Pancreas (tissue), 10 donors: ENCODE measurements at regions not wholly inside any gene's neighbourhood (a gene's known extent, or its start where the extent isn't known, plus 50 kb on each side); places are given as distances from the start of the nearest gene placed in this dataset.

ENCODE experiments used
- ATAC-seq, 4 donors: fragments of 200-7000 bp; cut with Tn5 transposase; one replicate each; pipeline versions ENCODE4 v1.8.0 to v1.9.1; 2020; ENCODE audit warnings: mild to moderate bottlenecking in 4 of 4, moderate library complexity in 4 of 4
- DNase-seq, 6 donors: peaks; one replicate each; pipeline ENCODE4 v3.0.0-alpha.2; 2020
- FAIRE-seq: peaks from 2 replicates; lab custom pipeline; 2012; peaks lifted over from hg19 to GRCh38; lab: Jason Lieb, UNC
- H3K27ac ChIP-seq, 4 donors: fragments of 200-600 bp; sonication (generic); 1 replicate in 3 of 4; 2 replicates in 1 of 4; pipeline versions ENCODE4 v1.5.0 to v1.8.0; 2020
- H3K27me3 ChIP-seq, 4 donors: fragments of 200-600 bp; one replicate each; pipeline ENCODE4 v1.8.0; 2021
- H3K36me3 ChIP-seq, 3 donors: fragments of 200-600 bp; sonication (generic) in 1 of 3; one replicate each; pipeline versions ENCODE4 v1.5.0 to v1.8.0; 2020 to 2021
- H3K4me1 ChIP-seq, 3 donors: fragments of 200-600 bp; one replicate each; pipeline ENCODE4 v1.8.0; 2021
- H3K4me3 ChIP-seq, 4 donors: fragments of 200-600 bp; sonication (generic) in 2 of 4; one replicate each; pipeline versions ENCODE4 v1.5.0 to v1.8.0; 2020 to 2021
- H3K9me3 ChIP-seq, 4 donors: fragments of 200-600 bp; one replicate each; pipeline ENCODE4 v1.8.0; 2021
- WGBS, 2 donors: extraction: QIAGEN DNeasy Blood & Tissue Kit; methylation state at CpG; one replicate each; pipeline ENCODE4 v1.1.7; 2013; 5-methylcytosine and 5-hydroxymethylcytosine counted together
- intact Hi-C, 3 donors: fragments of 100-400 bp; cut with DNase I; formaldehyde crosslinking; loops; one replicate each; pipeline versions ENCODE4 v1.11.1 to v1.14.2; 2022
- TF ChIP-seq, protein P1 (sequence below), 4 donors: fragments of 200-600 bp; sonication (generic) in 3 of 4; IDR thresholded peaks; one replicate each; pipeline versions ENCODE4 v1.5.0 to v1.8.0; 2021; ENCODE audit warnings: antibody characterized with exemption in 4 of 4
- donor health status: healthy with polysubstance abuse.
- donor health status: DM: no; HTN: no; CAD: no; lungs with moderate emphysema.
- donor health status: DM: no; HTN: no; CAD: no.
- donor health status: control.
- donor health status: control.
- donor health status: Bipolar disorder and iron deficiency.
- donor health status: DM: yes; HTN: yes; CAD: no.
- donor health status: DM: no; HTN: no; CAD: no.
- donor health status: DM: no; HTN: no; CAD: no.
- donor health status: DM: yes; HTN: yes; CAD: no.

DNA sequence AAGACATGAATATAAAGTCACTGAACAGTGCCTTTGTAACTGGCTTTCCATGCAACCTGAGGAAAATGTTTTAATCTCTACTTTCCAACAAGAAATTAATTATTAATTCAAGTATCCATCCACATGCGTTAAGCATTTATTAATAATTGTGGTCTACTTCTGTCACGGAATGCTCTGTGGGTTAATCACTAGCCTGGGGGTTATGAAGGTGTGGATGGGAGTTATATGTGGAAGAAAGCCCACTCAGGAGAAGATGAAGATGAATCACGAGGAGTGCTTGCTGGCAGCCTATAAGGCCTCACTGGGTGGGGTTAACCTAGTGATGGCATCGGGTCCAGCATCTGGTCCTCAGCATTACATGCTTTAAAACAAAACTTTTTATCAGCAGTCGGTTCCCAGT is 99.5 kb upstream of the AVPR1A start:
- H3K9me3 ChIP-seq, result no peaks in the 10 kb centered on the region
- H3K27me3 ChIP-seq, result no peaks in the 10 kb centered on the region
- intact Hi-C loops, result no loop called here
- no peak overlapping the region for H3K27ac ChIP-seq
- DNase-seq, result no peak
- no peak for FAIRE-seq
- ATAC-seq, result no peak
- no peaks in the 10 kb centered on the region for H3K4me1 ChIP-seq
- WGBS, 2 donors, result 22 to 24% methylated on average over 5 of the region's 5 CpGs
- no peak overlapping the region for H3K4me3 ChIP-seq
- H3K36me3 ChIP-seq, result no peaks in the 10 kb centered on the region
- TF ChIP-seq, protein P1, sequence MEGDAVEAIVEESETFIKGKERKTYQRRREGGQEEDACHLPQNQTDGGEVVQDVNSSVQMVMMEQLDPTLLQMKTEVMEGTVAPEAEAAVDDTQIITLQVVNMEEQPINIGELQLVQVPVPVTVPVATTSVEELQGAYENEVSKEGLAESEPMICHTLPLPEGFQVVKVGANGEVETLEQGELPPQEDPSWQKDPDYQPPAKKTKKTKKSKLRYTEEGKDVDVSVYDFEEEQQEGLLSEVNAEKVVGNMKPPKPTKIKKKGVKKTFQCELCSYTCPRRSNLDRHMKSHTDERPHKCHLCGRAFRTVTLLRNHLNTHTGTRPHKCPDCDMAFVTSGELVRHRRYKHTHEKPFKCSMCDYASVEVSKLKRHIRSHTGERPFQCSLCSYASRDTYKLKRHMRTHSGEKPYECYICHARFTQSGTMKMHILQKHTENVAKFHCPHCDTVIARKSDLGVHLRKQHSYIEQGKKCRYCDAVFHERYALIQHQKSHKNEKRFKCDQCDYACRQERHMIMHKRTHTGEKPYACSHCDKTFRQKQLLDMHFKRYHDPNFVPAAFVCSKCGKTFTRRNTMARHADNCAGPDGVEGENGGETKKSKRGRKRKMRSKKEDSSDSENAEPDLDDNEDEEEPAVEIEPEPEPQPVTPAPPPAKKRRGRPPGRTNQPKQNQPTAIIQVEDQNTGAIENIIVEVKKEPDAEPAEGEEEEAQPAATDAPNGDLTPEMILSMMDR (IDR thresholded peaks at IDR 0.05), result no peak

DNA sequence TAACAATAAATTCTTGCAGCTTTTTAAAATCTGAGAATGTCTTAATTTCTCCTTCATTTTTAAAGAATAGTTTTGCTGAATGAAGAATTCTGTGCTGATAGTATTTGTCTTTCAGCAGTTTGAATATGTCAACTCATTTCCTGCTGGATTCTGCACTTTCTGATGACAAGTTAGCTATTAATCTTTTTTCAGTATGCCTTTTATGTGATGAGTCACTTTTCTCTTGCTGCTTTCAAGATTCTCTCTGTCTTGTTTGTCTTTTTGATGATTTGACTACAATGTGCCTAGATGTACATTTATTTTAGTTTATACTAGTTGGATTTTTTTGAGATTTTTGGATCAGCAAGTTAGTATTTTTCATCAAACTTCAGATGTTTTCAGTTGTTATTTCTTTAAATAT is 87.9 kb upstream of the AVPR1A start:
- no peaks in the 10 kb centered on the region for H3K4me1 ChIP-seq
- FAIRE-seq, result no peak
- intact Hi-C loops, result no loop called here
- DNase-seq, result no peak
- no peak overlapping the region for H3K4me3 ChIP-seq
- TF ChIP-seq, protein P1 (IDR thresholded peaks at IDR 0.05), result no peak
- H3K36me3 ChIP-seq, result no peaks in the 10 kb centered on the region
- no peak for ATAC-seq
- no peak overlapping the region for H3K27ac ChIP-seq
- H3K9me3 ChIP-seq, result no peaks in the 10 kb centered on the region
- H3K27me3 ChIP-seq, result no peaks in the 10 kb centered on the region

- ATAC-seq (no peak), FAIRE-seq (no peak), DNase-seq (no peak)
- intact Hi-C loops, result no loop called here
- TF ChIP-seq, protein P1 (IDR thresholded peaks at IDR 0.05), result no peak
- Histone ChIP-seq H3K36me3 (no peaks in the 10 kb centered on the region), H3K4me3 (no peak overlapping the region), H3K4me1 (no peaks in the 10 kb centered on the region), H3K27ac (no peak overlapping the region), H3K9me3 (no peaks in the 10 kb centered on the region), H3K27me3 (no peaks in the 10 kb centered on the region)
- WGBS, 2 donors, result 56 to 57% methylated on average over 3 of the region's 3 CpGs
Observed at GRCh38 chr12:63232896-63233295, 81.9 kb upstream of the AVPR1A start.

GRCh38 chr12:63228853-63229252 is 77.9 kb upstream of the AVPR1A start:
- DNase-seq (no peak), ATAC-seq (no peak)
- WGBS, 2 donors, result 35 to 37% methylated on average over 3 of the region's 3 CpGs

GRCh38 chr12:63226792-63227463 is 75.9 kb upstream of the AVPR1A start:
- no peak overlapping the region for H3K27ac ChIP-seq
- FAIRE-seq (no peak), ATAC-seq (no peak), DNase-seq (no peak)
- TF ChIP-seq, protein P1 (IDR thresholded peaks at IDR 0.05), result no peak
- intact Hi-C loops, result no loop called here
- no peaks in the 10 kb centered on the region for H3K4me1 ChIP-seq
- H3K36me3 ChIP-seq, result no peaks in the 10 kb centered on the region
- H3K4me3 ChIP-seq, result no peak overlapping the region
- 26 to 27% methylated on average over 2 of the region's 2 CpGs for WGBS, 2 donors
- H3K9me3 ChIP-seq, result no peaks in the 10 kb centered on the region
- H3K27me3 ChIP-seq, result no peaks in the 10 kb centered on the region

More at GRCh38 chr12:63228853-63229252, 77.9 kb upstream of the AVPR1A start:
- Histone ChIP-seq H3K27ac (no peak overlapping the region), H3K27me3 (no peaks in the 10 kb centered on the region), H3K4me3 (no peak overlapping the region), H3K36me3 (no peaks in the 10 kb centered on the region), H3K9me3 (no peaks in the 10 kb centered on the region), H3K4me1 (no peaks in the 10 kb centered on the region)
- TF ChIP-seq, protein P1 (IDR thresholded peaks at IDR 0.05), result no peak
- intact Hi-C loops, result no loop called here
- no peak for FAIRE-seq
